ENCODE measurements at regions not wholly inside any gene's neighbourhood (a gene's known extent, or its start where the extent isn't known, plus 50 kb on each side); places are given as distances from the start of the nearest gene placed in this dataset.
"Not testable (repeated sequence)": the region's sequence is repeated elsewhere in the genome, so short reads cannot be mapped to it uniquely, and the experiment has no call there.

DNA sequence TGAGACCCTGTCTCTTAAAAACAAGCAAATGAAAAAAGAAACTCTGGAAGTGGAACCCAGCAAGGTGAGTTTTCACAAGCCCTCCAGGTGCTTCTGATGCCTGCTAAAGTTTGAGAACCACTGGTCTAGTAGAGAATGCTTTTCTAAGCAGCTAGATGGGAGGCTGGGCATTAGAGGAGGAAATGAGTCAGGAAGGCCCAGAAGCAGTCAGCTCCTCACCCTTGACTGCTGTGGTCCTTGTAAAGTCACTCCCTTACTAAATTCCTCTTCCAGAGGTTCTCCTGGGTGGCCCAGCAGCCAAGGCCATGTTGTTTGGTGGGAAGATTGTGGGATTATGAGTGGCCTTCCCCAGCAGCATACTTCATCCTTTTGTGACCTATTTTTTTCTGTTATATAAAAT is 52.0 kb upstream of the FYN start:
- no peak for DNase-seq

DNA sequence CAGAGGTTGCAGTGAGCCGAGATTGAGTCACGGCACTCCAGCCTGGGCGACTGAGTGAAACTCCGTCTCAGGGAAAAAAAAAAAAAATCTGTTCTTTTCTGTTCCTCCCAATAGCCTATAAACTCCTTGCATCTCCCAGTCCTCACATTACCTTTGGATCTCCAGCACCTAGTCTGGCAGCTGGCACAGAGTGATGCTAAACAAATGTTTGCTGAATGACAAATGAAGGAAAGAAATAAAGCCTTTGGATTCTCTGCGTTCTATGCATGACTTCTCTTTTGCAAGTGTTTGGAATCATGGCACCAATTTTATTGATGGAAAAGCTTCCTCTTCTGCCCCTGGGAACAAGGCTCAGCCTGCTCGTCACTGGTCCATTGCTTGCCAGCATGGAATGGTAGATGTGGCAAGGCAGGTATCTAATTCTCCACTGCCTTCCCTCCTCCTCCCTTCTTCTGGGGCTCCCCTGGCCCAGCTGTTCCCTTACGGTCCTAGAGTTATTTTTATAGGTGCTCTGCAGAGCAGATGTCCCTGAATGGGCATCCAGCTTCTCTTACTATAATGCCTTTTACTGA is 53.6 kb upstream of the FYN start:
- DNase-seq: no peak

DNA sequence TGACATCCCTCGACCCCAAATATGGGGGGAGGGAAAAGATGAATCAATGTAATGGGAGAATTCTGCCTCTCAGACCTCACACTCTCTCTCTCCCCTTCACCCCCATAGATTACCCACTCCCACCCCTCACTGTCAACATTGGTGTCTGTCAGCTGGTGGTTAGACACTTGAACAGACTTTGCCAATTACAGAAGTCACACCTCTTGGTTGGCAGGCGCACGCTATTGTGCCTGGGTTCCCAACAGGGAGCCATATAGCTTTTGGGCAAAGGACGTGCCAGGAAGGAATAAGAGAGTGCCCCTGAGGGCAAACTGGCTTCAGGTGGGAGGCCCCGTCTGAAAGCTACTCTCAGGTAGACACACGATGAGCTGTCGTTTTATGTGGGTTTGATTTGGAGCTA is 54.1 kb upstream of the FYN start:
- DNase-seq: no peak

DNA sequence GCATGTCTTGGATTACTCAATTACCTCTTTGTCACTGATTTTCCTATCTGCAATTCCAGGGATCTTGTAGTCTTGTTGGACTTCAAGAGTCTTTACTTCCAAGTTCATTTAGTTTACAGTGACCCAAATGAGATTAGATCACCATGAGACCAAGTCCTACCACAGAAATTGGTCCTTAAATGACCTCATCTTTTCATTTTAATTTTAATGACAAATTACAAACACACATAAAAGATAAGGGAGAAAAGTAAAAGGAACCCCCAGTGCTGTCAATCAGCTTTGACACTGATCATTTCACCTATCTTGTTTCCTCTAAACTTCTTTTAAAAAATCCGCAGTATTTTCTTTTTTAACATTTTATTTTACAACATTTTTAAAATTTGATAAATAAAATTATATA is 54.9 kb upstream of the FYN start:
- no peak for DNase-seq

DNA sequence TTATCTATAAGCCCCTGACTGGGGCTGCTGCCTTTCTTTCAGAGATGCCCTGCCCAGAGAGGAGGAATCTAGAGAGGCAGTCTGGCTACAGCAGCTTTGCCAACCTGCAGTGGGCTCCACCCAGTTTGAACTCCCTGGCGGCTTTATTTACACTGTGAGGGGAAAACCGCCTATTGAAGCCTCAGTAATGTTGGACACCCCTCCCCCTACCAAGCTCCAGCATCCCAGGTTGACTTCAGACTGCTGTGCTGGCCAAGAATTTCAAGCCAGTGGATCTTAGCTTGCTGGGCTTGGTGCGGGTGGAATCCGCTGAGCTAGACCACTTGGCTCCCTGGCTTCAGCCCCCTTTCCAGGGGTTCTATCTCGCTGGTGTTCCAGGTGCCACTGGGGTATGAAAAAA is 61.4 kb upstream of the FYN start:
- not testable (repeated sequence) for DNase-seq

DNA sequence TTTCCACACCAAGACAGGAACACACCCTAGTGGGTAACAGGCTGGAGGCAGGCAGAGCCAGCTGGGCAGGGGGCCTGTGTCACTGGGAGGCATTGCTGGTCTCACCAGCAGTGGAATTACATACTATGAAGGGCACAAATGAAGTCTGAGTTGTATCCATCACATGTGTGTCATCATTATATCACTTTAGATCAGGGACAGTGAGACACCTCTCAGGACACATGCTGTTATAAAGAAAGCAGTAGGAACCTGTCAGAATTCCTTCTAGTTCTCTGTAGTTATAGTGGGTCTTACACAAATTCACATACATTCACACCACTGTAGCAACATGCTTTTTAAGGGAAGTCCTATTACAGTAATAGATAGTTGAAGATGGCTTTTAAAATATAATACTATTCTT is 63.5 kb upstream of the FYN start:
- no peak for DNase-seq

DNA sequence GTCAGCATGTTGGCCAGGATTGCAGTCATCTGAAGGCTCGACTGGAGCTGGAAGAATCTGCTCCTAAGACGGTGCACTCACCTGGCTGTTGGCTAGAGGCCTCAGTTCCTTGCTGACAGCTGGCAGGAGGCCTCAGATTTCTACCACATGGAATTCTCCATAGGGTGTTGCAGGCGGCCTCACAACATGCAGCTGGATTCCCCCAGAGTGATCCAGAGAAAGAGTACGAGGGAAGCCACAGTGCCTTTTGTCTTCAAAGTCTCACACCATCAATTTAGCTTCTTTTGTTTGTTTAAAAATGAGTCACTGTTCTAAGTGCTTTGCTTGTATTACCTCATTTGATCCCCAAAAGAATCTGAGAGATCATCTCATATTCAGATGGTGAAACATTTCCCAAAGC is 65.5 kb upstream of the FYN start:
- no peak for DNase-seq

DNA sequence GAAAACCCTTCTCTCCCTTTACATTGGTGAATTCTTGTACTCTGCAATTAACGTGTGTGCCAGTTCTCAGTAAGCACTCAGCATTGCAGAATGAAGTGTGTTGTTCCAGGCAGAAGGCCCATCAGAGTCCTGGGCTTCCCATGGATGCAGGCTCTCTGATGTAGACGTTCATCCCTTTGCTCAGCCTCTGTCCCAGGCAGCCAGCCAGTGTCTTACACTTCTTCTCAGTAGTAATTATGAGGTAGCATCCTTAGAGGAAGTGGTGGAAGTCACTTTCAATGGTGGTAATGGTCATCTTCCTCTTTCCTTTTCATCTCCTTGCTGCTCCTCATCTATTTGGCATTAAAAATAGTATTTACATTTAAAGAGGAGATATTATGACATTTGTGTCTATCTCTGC is 66.7 kb upstream of the FYN start:
- DNase-seq: no peak

DNA sequence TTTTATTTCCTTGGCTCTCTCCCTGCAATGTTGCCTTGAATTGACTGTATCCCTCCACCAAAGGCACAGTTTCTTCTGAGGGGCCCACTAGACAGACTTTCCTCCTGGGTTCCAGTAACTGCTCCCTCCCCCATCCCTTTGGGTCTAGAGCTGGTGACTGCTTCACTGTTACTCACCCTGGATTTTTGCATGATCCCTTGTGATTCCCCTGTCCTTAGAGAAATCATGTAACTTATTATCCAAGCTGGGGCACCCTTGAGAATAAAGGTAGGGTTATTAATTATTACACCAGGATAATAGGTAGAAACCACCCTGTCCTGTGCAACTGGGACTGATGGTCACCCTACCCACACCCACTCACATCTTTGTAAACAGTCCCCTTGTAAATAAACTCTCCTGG is 67.5 kb upstream of the FYN start:
- DNase-seq: no peak

DNA sequence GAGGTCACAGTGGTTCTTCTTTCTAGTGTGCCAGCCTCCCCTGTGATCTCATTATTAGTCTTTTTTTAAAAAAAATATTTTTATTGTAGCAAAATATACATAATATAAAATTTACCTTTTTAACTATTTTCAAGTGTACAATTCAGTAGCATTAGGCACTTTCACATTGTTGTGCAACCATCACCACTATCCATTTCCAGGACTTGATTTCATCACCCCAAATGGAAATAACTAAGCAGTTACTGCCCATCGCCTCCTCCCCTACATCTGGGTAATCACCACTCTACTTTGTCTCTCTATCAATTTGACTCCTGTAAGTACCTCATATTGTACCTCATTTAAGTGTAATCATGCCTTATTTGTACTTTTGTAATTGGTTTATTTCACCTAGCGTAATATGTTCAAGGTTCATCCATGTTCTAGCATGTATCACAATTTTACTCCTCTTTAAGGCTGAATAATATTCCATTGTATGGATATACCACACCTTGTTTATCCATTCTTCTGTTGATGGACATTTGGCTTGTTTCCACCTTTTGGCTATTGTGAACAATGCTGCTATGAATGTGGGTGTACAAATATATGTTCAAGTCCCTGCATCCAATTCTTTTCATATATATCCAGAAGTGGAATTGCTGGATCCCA is 68.6 kb upstream of the FYN start:
- no peak for DNase-seq

DNA sequence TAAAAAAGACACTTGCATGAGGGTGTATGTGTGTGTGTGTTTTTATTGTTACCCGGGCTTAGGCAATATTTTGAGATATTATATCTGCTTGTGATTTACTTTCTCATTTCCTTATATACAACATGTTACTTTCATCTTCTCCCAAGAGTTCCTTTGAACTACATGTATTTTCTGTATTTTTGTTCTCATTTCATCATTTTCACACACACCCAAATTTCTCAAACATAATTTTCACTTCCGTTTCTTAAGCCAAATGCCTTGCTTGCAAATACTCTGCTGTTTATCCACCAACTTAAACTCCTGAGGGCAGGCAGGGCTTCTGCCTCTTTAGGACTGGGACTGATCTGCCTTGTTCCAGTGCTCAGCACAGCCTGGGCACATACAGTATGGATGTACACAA is 69.3 kb upstream of the FYN start:
- DNase-seq: no peak

DNA sequence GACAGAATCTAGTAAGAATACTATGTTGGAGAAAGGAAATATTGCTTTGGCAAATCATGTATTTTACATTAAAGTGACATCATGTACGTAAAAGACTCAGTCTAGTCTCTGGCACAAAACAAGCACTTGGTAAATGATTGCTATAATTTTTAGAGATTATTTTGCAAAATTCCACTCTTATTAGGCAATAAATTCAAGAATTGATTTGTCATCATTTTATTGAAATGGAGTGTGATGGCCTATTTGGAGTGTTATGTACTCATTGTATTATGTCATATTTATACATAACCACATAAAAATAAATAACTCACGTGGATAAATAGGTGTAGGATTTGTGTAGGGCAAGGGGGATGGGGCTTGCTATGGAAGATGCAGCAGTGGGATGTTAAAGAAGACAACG is 70.0 kb upstream of the FYN start:
- DNase-seq: no peak

DNA sequence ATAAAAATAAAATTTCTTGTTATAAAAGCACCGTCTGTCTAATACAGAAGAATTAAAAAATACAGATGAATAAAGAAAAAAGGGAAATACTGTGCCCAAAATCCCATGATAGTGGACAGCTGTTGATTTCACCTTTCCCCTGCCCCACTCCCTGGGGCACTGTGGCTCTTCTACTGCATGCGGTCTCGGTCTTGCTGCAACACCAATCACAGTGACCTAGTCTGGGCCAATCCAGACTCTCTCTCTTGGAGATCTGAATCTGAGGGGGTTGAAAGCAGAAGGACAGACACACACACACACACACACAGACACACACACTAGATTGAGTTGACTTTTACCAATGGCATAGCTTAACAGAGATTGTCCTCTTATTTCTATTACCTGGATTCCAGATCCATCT is 70.5 kb upstream of the FYN start:
- no peak for DNase-seq

DNA sequence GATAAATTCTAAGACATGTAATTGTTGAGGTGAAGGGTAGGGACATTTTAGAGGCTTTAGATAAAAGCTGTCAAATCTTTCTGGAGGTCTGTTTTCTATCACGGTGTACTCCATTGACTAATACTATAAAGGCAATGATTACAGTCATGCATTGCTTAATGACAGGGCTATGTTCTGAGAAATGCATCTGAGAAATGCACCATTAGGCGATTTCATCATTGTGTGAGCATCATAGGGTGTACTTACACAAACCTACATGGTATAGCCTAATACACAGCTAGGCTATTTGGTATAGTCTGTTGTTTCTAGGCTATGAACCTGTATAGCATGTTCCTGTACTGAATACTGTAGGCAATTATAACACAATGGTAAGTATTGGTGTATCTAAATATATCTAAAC is 71.3 kb upstream of the FYN start:
- DNase-seq: no peak

DNA sequence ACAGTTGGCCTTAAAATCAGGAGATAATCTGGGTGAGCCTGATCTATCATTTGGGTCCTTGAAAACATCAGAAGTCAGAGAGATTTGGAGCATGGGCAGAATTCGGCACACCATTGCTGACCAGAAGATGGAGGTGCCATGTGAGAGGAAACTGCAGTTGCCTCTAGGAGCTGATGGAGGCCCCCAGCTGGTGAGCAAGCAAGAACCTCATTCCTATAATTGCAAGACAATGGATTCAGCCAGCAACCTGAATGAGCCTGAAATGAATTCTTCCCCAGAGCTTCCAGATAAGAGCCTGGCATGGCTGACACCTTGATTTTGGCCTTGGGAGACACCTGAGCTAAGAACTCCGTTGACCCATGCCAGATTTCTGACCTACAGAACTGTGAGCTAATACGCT is 76.3 kb upstream of the FYN start:
- no peak for DNase-seq

DNA sequence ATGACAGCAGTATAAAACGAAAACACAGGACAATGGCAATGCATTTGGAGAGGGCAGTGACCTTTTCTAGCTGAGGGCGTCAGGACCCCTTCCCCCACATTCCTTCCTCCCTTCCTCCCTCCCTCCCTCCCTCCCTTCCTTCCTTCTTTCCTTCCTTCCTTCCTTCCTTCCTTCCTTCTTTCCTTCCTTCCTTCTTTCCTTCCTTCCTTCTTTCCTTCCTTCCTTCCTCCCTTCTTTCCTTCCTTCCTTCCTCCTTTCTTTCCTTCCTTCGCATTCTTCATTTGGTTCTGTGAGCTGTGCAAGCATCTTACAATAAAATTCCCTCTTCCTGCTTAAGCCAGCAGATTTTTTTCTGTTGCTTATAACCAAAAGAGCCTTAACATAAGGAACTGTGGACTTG is 76.7 kb upstream of the FYN start:
- DNase-seq: not testable (repeated sequence)

DNA sequence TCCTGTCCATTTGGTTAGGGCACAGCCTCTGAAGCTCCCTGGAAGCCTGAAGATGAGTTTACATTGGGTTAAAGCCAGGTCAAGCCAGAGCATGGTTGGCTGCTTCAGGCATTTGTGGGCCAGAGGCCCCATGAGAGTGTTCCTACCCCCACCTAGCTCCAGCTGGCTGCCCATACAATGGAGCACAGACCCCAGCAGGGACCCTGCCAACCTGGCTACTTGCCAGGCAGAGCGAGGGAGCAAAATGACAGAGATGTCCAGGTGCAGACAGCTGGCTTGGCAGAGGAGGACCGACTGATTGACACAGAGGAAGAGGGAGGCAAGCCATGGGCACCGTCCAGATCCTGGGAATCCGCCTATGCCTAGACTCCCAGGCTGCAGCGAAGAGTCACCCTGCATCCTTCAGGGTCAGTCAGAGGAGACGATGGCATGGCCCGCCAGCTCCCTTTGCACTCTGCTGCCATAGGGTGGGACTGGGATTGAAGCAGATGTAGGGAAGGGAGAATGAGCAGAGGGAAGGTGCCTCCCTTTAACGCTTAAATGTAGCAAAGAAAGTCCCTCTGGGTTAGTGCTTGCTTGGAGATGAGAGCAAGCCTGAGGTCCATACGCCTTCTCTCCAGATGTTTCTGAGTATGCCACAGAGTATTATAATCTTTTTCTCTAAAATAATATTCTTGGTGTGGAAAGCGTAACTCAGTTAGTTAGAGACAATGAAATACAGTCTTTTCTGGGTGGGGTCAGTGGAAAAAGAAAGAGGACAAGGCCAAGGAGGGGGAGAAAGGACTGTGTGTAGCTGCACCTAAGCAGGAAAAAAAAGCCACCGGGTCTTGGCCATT is 77.6 kb upstream of the FYN start:
- DNase-seq: no peak

DNA sequence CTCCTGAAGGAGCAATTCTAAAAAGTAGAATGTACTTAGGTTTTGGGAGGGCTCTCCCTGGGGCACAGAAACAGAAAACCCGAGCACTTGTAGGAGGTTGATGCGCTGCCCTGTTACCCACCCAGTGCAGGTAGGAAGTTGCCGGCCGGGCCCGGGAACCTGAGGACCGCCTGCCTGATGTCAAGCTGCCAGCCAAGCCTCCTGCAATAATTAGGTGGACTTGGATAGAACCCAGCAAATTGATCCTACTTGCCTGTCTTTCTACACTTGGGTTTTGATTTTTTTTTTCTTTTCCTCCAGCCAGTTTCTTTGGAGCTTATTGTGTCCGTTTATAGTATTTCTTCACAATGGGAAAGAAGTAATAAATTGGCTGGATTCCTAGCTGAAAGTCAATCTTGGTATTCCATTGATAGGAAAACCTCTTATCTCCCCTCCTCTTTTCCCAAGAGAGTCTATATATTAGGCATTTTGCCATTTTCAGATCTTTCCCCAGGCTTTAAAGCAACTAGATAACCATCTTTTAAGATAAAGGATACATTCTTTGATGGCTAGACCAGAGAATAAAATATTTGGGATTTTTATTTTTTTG is 78.3 kb upstream of the FYN start:
- DNase-seq: no peak

DNA sequence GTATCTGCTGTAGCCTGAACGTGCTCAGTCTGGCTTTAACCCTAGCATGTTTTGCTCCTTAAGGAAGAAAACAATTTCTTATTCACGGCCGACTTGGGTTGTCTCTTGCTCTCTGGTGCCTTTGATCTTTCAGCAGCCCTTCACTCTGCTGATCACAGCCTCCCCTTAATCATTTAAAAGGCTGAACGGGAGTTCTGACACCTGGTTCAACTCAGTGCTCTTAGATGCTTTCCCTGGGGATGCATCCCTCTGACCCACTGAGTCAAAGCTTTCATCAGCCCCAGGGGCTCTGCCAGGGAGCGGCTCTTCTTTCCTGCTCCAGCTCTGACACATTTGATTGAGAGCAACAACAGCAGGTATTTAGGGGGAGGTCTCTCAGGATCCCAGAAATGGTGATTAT is 79.0 kb upstream of the FYN start:
- no peak for DNase-seq

DNA sequence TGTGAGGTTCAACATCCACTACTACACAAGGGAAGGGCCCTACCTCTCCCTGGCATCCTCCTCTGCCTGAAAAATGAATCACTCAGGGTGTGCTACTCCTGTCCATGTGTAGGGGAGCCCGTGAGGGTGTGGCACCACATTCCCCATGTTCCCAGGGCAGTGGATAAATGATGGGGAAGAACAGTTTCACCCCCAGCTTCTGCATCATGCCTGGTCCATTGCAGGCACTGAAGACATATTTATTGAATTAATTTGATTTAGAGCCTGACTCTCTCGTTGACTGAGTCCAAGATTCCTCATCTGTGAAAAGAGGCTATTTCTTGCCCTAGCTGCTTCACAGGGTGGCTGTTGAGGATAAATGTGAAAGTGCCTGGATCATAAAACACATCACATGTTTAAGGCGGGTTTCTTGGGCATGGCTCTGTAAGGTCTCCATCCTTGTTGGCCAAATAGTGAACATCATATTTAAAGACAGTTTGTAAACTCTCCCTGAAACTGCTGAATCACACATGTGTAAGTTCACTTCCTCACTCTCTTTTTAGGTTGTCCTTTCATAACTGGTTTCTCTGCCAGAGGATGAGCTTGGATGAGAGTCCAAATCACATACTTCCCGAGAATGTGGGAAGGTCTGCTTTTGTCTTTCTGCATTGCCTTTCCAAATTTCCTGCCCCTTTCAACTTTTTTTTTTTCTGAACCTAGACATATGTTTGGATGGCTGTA is 79.7 kb upstream of the FYN start:
- DNase-seq: no peak

DNA sequence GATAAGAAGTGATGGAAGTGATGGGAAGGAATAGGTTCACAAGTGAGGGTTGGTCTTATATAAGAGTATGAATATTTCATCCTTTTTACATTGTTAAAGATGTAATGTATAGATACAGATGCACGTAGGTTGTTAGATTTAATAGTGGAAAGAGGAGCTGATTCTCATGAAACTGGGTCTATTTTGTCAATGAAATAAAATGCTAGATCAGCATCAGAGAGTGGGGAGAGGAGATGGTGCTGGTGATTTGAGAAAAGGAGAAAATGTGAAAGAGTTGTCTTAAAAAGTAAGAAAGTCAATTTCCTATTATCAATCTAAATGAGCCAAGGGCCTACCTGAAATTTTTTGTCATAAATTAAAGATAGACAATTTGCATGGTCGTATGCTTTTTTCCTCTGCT is 82.8 kb upstream of the FYN start:
- DNase-seq: no peak

DNA sequence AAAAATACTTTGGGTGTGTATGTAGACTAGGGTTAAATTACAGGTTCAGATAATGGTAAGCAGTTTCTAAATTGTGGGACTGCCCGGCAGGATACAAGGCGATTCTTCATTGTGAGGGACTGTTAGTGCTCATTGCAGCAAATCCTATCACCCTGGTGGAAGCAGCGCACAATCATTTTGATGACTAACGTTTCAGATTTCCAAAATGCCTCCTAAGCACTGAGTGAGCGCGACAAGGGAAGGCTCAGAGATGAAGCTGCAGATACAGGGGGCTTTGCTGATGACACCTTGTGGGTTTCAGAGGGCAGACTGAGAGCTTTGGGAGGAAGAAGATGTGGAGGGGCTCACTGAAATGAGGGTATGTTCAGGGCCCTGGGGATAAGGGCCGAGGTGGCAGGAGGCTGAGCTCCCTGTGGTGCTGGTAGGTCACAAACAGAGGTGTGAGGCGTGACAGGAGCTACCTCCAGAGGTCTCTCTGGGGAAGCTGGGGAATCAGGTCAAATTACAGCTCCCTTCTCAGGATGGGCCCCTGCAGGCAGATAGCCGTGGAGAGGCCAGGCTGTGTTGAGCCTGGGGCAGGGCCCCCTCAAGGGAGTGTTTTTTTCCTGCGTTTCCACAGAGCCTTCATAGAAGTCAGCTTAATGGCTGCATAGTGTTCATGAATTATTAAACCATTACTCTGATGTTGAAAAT is 84.5 kb upstream of the FYN start:
- no peak for DNase-seq

DNA sequence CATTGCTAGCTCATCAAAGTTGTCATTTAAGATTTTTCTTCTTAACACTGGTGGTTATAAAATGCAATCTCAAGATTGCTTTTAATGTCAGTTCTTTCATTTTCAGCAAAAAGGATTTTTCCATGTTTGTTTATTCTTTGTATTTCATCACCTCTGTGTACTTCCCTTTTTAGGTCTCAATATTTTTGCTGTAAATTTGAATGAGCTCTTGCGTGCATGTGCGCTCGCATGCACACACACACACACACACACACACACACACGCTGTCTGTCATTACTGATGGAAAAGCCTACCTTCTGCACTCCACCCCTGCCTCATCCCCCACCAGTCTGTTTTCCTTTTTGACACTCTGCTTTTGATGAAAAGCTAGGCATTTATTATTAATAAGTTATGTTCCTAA is 85.3 kb upstream of the FYN start:
- DNase-seq: no peak

Data from NCI-H187 treated with DMSO at 0.1 percent for 48 hours (cell line).